GM12891 (cell line): ENCODE measurements at regions not wholly inside any gene's neighbourhood (a gene's known extent, or its start where the extent isn't known, plus 50 kb on each side); places are given as distances from the start of the nearest gene placed in this dataset.

Experiments used
- DNase-seq: peaks from one replicate; pipeline ENCODE4 v3.0.0; 2011; ENCODE audit warnings: low spot score; ENCODE audit not compliant: insufficient read length
- FAIRE-seq: peaks from 2 replicates; lab custom pipeline; 2011; peaks lifted over from hg19 to GRCh38; lab: Jason Lieb, UNC
- POLR2A ChIP-seq: IDR thresholded peaks from 2 replicates; pipeline ENCODE4 v1.6.1; 2011; ENCODE audit warnings: low read depth, low read length, control low read depth
- POLR2AphosphoS5 ChIP-seq: IDR thresholded peaks from 2 replicates; pipeline ENCODE4 v1.6.1; 2011; ENCODE audit warnings: low read depth, low read length, control low read depth

DNA sequence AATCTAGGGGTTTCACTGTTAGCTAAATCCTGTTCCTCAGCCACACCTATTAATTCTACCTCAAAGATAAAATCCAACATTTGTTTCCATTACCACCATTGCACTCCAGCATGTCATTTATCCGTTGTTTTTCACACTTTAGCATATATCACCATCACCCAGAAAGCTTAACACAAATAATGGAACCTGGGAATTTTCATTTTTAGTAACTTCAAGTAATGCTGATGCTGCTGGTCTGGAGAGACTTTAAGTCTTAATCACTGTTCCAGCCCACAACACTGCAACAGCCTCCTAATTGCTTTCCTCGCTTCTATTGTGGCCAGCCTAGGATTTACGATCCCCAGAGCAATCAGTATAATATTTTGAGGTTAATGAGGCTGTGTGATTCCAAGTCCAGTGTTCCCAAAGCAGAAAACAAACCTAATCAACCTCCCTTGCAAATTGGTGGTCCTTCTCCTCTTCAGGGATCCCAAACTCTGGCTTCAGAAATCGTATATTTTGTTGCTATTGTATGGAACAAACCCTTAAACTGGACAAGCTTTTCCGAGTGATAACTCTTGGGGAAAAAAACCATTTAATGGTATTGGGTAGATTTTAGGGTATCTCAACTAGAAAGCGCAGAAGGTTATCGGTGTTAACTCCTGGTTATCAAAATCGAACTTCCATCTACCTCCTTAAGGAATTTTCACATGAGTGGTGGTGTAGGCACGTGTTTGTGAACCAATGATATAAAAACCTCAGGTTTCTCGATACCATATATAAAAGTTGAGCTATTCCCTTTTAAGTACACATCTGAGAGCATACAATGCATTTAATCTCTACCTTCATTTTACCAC lies 50.0 kb upstream of the BOLA1 start:
- DNase-seq = no peak
- TF ChIP-seq POLR2AphosphoS5 = no peak
- no peak for TF ChIP-seq POLR2A
- no peak for FAIRE-seq
